CD4-positive, alpha-beta T cell treated with Interleukin-17A for 4 hours (primary cell): ENCODE measurements at regions not wholly inside any gene's neighbourhood (a gene's known extent, or its start where the extent isn't known, plus 50 kb on each side); places are given as distances from the start of the nearest gene placed in this dataset.

Experiments used
- DNase-seq: peaks from one replicate; pipeline ENCODE4 v3.0.0-alpha.2; 2020; ENCODE audit warnings: mixed read lengths

DNA sequence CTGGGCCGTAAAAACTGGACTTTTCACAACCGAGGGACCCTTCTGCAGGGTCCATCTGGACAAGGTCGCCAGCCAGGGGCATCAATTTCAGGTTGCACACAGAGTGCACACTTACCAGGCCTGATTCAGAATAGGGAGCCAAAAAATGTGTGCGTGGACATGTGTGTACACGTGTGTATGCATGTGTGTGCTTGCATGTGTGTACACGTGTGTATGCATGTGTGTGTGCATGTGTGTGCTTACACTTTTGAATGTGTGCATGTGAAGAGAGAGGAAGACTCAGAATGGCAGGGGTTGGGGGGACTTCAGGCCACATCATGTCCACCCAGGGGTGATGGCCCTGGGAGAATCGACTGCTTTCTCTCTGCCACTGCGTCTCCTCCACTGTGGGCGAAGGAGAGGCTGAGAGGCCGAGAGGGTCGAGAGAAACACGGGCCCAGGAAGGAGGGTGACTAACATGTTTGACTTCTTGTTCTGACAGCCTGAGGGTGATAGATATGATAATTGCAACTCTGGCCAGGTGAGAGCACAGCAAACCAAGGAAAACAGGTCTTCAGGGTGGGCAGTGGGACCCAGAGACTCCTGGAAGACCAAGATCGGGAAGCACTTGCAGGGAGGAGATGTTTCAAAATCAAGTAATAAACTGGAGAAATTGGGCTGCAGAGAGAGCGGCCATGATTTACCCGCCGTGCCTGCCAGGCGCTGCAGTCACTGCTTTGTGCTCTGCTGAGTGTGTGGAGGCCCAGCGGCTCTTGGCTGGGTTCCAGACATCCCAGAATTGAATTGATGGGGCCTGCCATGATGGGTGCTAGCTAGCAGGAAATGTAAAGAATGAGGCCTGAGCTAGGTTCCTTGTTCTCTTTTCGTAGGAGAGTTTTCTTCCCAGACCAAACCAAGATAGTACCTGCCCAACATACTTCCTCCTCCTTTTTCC, 310.8 kb downstream of the QKI start:
- DNase-seq, result no peak

DNA sequence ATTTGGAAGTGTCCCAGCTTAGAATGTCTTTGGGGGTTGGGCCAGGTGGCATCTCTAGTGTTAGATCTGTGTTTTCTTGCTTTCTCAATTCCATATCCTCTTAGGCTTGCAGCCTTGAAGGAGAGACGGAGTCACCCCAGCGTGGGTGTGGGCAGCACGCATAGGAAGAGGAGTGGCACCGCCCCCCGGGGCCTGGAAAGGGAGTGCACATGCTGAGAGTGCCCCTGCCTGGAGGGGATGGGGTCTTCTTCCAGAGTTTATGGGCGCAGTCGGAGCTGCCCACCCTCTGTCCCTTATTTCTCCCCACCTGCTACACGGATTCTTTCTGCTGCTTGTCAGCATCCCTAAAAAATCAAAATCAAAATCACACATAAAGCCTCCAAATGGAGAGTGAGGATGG, 309.7 kb downstream of the QKI start:
- DNase-seq, result no peak

DNA sequence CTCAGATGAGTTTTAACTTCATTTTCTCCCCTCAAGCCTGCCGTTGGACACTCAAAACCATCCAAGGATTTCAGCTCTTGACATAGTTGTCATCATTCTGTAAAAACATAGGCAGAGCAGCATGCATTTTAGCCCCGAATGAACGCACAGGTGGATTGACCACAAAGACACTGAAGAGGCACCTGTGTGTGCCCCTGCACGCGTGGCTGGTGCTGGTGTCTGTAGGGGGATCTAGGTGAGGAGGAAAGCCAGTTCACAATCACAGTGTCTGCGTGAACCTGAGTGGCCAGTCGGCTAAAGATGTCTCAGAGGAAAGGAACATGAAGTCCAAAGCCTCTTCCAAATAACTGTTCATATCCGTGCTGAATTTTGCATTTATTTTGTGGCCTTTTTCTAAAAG, 309.2 kb downstream of the QKI start:
- no peak for DNase-seq

DNA sequence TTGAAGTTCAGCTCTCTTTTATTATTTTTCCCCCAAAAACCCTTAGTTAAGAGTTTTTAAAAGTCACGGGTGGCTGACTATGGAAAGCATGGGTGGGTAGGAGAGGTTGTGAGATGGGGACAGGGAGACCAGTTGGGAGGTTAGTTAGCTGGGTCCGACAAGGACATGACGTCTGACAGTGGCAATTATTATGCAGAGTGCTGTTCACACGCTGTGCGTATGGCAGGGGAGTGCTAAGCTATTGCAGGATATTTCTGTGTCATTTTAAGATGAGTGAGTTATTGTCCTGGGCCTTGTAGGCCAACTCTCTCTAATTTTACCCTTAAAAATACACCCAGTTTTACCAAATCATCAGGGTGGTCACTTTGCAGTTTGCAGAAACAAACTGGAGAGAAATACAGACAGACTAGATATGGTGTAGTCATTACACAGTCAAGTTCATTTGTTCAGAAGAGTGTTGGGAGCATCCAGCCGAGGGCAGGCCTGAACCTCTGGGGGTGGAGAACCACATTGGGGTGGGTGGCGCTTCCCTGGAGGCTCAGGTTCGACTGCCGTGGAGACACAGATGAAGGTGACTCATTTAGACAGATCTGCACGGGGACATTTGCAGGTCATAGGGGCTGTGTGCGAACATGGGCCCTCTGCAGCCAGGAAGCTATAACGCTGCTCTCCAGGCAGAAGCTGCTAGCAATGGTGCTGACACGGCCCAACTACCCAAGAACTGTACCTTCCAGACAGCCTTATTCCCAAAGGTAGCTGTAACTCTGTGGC, 307.6 kb downstream of the QKI start:
- DNase-seq, result no peak

DNA sequence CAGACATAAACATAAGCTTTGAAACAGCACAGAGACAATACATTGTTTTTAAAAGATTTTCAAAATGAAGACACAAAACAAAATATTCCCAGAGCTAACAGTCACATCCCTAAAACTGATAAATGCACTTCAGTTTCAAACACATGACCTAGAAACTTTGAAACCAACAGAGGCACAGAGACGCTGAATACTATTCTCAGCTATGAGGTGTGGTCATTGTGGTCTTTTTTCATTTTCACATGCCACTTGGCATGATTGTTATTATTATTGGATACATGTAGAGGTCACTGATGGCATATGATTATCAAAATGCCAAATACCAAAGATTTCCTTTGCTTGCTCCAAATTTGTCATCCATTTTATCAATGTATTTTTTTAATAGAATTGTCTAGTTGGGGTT, 306.9 kb downstream of the QKI start:
- no peak for DNase-seq

DNA sequence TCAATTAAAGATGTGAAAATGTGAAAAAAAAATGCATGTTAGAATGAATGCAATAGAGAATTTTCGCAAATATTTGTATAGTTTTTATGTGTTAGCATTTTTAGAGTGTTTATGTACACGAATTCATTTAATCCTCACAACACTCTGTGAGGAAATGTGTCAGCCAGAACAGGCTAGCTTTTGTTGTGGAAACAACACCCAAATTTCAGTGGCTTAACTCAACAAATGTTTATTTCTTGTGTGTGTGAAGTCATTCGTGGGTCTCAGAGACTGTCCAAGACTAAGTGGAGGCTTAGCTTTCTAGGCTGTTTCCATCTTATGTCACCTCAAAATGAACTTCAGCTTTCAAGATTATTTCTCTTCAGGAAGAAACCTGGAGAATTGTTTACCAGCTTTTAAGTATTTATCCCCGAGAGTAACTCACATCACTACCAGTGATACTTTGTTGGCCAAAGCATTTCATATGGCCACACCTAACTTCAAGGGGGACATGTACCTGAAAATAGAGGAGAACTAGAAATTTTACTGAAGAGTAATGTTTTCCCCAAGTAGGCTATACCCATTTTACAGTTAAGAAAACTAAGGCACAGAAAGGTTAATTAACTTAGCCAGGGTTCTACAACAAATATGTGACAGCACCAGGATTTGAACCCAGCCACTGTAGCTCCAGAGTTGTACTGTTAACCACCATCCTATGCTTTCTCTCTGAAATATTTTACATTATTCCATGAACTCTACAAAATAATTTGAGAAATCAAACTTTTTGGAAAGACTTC, 306.1 kb downstream of the QKI start:
- DNase-seq, result no peak

DNA sequence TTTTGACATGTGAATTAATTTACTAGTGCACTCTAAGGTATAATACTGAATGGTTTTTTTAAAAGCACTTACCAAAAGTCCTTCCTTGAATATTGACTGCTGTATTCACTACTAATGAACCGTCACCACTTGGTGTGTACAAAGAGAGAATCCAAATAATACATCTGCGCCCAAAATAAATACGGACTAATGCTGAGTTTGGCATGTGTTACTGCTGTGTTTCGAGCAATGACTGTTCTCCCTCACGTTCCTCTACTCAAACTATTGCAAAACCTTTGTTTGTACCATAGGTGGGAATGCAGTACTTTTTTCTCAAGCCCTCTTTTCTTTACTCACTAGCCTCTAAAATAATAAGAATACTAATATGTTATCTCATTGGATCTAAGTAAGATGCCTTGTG, 305.5 kb downstream of the QKI start:
- no peak for DNase-seq

DNA sequence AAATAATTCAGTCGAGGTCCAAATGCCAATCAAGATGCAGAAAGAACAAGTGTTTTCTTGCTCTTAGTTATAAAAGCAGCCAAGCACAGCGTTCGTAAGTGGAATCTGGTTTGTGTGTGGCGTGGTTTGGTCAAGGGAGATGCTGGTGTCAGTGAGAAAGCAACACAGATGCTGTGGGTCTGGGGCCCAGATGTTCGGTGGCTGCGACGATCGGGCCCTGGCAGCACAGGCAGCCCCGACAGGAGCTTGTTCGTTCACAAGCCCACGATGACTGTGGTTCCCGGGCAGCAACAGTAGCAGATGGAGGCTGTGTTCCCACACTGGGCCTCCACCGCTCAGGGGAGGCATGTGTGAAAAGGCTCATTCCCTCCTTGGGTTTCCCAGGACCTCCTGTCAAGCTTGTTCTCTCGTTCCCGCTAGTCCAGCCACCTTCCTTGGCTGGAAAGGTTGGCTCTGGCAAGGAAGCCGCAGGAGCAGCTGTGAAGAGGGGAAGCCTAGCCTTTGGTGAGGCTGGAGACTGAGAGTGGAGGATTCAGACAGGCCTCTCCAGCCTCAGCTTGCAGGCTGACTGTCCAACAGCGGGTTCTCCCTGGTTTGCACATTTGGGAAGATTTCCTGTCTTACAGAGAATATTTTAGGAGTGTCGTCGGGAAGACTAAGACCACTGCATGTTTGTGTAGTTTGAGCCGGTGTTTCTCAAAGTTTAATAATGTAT, 304.7 kb downstream of the QKI start:
- no peak for DNase-seq

DNA sequence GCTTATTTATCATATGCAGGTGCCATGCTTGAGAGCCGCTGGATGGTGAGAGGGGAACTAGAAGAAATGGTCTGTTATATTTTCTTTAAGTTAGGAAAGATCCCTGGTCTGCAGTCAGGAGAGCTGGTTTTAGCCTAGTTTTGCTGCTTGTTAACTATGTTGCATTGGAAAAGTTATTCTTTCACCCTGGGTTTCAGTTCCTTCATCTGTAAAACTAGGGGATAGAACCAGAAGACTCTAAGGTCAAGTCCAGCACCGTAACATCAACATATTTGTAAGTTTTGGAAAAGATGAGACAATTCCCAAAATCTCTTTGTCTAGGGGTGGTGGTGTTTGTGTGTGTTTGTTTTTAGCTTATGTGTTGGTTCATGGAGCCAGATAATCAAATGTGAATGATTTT, 304.0 kb downstream of the QKI start:
- no peak for DNase-seq

DNA sequence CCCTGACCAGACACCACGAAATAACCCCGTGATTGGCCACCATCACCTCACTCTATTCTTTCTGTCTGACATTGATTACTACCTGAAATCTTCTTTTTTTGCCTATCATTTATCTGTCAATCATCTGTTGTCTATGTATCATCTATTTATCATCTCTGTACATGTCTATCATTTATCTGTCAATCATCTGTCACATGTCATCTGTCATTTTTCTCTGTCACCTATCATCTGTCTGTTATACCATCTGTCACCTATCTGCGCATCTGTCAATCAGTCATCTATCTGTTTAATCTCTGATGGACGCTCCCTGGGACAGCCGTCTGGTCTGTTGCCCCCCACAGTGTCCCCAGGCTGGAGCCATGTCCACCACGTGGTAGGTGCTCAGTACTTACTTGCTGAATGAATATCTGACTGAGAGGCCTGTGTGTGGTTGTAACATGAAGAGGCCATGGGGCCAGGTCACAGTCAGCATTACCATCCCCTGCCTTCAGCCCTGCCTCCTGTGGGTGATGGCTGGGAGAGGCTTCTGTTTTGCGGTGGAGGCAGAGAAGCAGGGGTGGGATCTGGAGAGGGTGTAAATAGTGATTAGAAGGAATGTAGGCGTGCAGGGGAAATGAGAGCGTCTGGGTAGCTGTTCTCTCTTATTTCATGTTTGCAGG, 302.7 kb downstream of the QKI start:
- no peak for DNase-seq

DNA sequence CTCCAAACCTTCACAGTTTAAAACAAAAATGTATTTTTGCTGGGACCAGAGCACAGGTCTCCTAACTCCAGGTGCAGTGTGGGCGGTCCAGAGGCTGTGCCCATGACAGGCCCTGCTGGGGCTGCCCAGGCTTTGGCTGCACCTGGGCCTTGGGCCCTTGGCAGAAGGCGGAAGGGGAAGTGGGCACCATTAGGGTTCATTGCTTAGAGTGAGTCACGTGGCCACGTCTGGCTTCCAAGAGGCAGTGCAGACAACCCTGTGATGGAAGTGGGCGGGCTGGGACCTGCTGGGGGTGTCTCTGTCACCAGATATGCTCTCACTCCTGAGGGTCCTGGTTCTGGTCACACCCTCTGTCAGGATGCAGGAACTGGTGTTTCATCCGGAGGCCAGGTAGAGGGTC, 302.2 kb downstream of the QKI start:
- DNase-seq, result no peak

DNA sequence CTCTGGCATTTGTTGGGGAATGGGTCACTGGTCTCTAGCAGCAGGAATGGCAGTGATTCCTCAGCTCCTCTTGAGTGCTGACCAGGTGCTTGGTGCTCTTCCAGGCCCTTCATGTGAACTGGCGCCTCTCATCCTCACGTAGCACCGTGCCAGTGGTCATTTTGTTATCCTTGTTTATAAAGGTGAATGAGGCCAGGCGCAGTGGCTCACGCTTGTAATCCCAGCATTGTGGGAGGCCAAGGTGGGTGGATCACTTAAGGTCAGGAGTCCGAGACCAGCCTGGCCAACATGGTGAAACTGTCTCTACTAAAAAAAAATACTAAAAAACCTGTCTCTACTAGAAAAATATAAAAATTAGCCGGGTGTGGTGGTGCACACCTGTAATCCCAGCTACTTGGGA, 301.3 kb downstream of the QKI start:
- no peak for DNase-seq

DNA sequence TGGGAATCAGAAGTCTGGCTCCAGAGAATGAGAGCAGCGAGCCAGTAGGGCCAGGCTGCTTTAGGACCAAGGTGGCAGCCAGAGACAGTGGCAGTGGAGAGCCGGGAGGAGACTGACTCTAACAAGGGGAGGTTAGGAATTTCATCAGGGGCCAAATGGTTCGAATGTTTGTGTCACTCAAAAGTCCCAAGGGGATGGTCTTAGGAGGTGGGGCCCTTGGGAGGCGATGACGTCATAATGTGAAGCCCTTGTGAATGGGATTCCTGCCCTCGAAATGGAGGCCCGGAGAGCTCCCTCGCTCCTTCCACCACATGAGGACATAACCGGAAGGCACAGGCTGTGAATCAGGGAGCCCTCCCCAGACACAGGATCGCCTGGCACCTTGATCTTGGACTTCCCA, 299.7 kb downstream of the QKI start:
- DNase-seq, result no peak

DNA sequence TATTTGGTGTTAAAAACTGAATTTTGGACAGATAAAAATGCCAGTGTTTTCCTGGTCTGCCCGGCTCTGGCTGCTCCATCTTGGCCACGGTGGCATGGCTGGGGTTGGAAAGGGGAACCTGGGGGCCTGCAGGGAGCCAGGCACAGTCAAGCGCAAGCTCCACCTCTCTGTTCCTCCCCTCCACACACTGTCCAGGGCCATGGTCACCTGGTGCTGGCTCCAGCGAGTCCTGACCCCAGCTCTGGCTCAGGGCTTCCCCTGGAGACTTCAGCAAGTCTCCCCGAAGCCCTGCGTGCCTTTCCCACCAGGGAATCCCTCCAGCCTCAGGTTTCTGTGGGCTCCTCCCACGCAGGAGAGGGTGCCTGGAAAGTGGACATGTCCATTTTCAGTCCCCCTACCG, 298.5 kb downstream of the QKI start:
- DNase-seq, result no peak

DNA sequence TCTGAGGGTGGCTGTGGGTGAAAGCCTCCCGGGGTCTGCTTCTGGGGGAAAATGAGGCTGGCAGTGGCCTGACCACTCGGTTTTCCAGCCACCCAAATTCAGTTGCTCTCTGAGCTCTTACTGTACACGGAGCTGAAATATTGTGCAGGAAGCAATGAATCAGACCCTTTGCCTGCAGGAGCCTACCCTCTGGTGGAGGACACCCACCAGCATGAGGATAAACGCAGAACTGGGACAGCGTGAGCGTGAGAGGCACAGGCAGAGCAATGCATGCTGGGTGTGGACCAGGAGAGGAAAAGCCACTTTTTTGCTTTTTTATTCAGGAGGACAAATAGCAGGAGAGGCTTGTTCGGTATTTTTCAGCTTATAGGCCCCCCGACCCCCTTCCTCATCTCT, 298.0 kb downstream of the QKI start:
- DNase-seq, result no peak

DNA sequence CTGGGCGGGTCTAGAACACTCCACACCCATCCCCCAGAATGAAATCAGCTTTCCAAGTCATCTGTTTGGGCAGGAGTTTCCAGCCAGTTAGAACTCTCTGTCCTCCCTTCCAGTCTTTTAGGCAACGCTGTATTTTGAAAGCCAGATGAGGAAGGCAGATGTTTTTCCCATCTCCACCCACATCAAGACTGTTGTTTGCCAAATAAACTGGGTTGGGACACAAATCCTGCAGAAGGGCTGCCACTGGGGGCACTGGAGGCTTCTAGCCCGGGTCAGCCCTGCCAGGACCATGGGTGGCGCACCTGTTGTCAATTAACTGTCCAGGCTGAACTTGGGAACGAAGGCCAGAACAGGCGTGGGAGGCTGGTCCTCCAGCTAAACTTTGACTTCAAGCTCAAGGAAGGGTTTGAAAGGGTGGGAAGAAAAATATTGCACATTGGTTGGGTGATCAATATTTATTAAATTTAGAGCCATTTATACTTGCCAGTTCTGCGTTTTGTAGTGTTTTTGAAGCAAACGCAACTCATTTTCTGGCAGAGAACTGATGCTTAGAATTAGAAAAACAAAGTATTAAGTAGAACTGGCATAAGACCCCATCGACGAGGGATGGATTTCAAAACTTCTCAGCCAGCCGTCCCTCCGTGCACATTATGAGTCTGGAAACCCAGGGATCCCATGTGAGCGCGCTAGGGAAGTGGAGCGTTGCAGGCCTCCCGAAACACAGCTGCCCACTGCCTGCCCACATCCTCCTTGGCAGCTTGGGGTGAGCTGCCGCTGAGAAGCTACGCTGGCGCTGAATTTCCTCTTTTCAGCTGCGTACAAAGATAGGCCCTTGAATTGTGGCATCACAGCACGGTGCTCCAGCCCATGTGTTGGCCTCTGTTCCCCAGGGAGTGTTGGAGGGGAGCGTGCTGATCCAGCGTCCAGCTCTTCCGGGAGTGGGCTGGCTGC, 297.4 kb downstream of the QKI start:
- DNase-seq, result no peak

DNA sequence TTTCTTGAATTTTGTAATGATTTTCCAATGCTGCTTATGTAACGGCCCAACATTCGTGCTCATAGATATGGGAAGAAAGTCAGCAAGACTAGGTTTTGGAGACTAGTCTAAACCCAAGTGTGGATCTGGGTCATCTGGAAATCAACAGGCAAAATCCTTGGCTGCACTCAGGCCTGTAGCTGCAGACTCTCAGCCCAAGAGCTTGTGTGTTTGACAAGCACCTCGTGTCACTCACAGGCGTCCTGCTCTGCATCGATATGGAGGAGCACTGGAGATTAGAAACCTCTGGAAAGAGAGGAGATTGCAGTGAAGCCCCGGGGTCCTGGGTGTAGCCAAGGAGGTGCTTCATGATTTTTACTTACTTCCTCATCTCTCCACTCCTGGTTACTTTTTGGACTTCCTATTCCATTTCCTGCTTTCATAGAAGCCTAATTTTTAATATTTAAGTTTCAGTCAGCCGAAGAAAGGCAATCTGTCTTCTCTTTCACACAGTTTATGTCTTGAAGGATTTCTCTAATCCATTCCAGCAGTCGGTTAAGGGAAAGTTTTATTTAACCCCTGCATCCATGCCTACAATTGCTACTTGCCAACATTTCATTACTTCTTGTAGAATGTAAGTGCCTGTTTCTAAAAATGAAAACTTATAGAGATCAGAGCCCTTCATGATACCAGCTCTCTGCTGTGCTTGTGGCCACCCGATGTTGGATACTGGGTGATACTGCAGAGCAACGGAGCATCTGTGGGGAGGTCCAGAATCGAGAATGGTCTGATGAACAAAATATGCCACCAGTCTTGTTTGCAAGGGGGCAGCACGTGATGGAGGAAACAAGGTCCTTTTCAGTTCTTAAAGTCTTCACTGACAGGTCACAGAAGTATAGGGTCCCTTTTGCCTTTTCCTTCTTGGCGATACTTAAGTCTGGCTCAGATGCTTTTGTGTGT, 296.3 kb downstream of the QKI start:
- DNase-seq, result no peak

DNA sequence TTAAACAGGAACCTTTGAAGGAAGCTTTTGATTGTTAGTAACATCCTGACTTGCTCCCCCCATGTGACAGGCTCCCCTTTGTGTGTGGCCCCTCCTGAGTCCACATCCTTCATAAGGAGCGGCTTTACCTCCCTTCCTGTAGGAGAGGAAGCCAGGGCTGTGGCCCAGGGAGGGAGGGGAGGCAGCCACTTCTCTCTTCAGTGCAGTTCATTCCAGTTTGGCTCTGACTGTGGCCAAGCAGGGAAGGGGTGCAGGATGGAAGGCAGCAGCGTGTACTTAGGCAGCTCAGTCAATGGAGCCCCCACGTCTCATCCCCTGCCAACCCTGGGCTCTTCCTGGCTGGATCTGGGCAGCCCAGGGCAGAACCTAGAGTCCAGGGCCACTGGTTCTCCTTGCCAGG, 295.2 kb downstream of the QKI start:
- no peak for DNase-seq

DNA sequence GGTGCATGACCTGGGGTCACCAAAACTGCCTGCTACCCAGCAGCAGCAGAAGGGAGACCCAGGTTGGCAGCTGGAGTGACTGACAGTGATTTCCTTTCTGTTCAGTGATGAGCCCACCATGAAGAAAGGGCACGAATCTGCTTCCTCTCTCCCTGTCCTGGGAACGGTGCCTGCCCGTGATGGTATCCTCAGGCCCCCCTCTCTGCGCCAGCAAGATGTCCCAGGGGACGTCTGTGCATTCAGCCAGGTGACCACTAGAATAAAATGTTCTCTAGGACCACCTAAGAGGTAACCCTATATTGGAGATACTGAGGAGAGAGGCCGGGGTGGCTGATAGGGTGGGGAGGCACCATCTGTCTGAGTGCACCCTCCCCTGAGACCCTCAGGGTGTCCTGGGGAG, 294.7 kb downstream of the QKI start:
- no peak for DNase-seq

DNA sequence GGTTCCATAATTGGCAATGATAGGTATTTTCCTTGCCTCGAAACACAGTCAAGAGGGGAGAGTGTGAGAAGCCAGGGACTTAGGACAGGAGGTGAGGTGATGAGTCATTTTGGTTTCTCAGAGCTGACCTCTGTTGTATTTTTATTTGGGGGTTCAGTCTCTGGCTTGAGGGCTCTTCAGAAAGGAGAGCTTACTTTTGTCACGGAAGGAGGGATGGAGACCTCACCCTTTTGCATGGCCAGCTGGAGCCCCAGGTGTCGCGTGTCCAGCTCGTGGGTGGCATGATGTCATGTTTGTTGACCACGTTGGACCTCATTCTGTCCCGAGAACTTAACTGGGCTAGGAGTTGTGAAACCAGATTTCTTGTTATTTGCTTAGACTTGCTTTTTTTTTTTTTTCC, 293.9 kb downstream of the QKI start:
- DNase-seq, result no peak
